SU-DHL-6 (cell line): ENCODE measurements at regions not wholly inside any gene's neighbourhood (a gene's known extent, or its start where the extent isn't known, plus 50 kb on each side); places are given as distances from the start of the nearest gene placed in this dataset.

Experiments
- CTCF ChIP-seq: fragments of 200-600 bp; sonication (generic); IDR thresholded peaks from one replicate; pipeline ENCODE4 v1.5.1; 2017; ENCODE audit warnings: antibody characterized with exemption, mild to moderate bottlenecking, low read length, moderate library complexity; ENCODE audit not compliant: insufficient read depth, poor library complexity, severe bottlenecking
- EZH2phosphoT487 ChIP-seq: fragments of 200-600 bp; sonication (generic), shearing (Covaris generic); conservative IDR thresholded peaks from 2 replicates; pipeline ENCODE4 v1.6.1; 2018; ENCODE audit warnings: mild to moderate bottlenecking, antibody characterized with exemption, low read length, moderate library complexity, mixed read lengths

GRCh38 chr1:70896224-70896623 lies 151.4 kb downstream of the PTGER3 start:
- TF ChIP-seq CTCF (no peak), EZH2phosphoT487 (no peak)
